ENCODE measurements at regions not wholly inside any gene's neighbourhood (a gene's known extent, or its start where the extent isn't known, plus 50 kb on each side); places are given as distances from the start of the nearest gene placed in this dataset.

DNA sequence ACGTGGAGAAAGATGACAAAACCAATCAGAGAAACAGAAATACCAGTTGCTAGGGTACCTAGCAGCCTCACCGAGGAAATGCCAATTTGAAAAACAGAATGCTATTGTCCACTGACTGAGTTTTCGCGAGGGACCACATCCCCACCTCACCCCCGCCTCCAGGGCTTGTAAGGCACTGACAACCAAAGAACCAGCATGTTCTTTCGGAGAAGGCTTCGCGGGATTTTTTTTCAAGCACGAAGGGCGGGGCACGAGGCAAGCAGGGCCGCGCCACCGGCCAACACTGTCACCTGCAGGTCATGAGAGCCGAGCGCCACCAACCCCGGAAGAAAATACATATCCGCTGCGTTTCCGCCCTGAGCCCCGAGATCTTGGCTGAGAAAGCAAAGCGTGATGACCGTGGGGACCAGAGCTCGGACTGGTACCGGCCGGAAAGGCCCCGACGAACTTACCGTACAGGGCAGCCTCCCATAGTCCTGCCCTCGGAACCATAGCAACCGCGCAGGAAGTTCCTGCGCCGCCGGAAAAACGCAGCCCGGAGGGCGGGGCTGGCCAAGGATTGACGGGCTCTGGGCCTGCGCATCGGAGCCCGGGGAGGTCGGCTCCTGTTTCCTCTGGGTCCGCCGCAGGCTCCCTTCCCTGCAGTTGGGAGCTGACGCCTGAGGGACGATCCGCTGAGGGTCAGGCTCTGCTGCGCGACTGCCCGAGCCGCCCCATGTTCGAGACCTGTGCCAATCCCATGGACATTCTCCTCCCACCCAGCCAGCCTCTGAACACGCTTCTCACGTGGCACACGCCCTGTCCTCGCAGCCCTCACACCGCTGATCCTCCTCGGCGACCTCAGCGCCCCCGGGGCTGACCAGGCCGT lies 59.2 kb upstream of the PAGE5 start:
- Histone ChIP-seq H2AK5ac (ENCODE audit: insufficient read length, low read length) (no peak overlapping the region), H3K14ac (ENCODE audit: insufficient read depth, low read length) (peak overlapping the region; percentile 44; the same call in 1 of the 2 replicates), H3K79me2 (ENCODE audit: insufficient read depth, low read length) (no peaks in the 10 kb centered on the region), H4K20me1 (ENCODE audit: control insufficient read depth, insufficient read depth, insufficient read length) (no peaks in the 10 kb centered on the region), H3T11ph (ENCODE audit: low read length) (no peak overlapping the region), H3K4me2 (ENCODE audit: insufficient read depth, insufficient read length, low read length) (peak overlapping the region; percentile 58), H3K18ac (ENCODE audit: insufficient read length, low read depth, low read length) (no peak overlapping the region), H3K56ac (ENCODE audit: insufficient read length, low read depth, low read length) (no peak overlapping the region), H3K27ac (ENCODE audit: insufficient read length, low read depth, low read length) (no peak overlapping the region), H4K8ac (replicated peaks; ENCODE audit: insufficient read length, low read depth, low read length) (no peak overlapping the region), H2BK12ac (ENCODE audit: insufficient read length, low read depth, low read length) (no peak overlapping the region), H3K9ac (ENCODE audit: extremely low read depth, insufficient read length, low read length) (peak overlapping the region; percentile 62), H2BK20ac (ENCODE audit: low read depth, low read length, poor library complexity, severe bottlenecking) (no peak overlapping the region), H3K4ac (ENCODE audit: low read depth, low read length) (no peak overlapping the region), H3K79me1 (ENCODE audit: insufficient read depth, low read depth, low read length, poor library complexity, severe bottlenecking) (no peaks in the 10 kb centered on the region), H3K23me2 (ENCODE audit: insufficient read length, low read depth, low read length, poor library complexity, severe bottlenecking) (no peaks in the 10 kb centered on the region), H3K9me3 (ENCODE audit: control insufficient read depth, low read depth, low read length) (peaks cover 21% of the 10 kb centered on the region), H3K4me1 (ENCODE audit: insufficient read depth, low read length) (no peaks in the 10 kb centered on the region), H2BK5ac (ENCODE audit: insufficient read length, low read length) (no peak overlapping the region), H2BK15ac (ENCODE audit: low read depth, low read length) (no peak overlapping the region), H2BK120ac (ENCODE audit: low read depth, low read length, poor library complexity, severe bottlenecking) (no peak overlapping the region), H3K23ac (ENCODE audit: insufficient read length, low read depth, low read length) (no peak overlapping the region), H3K27me3 (ENCODE audit: insufficient read depth, low read length) (no peaks in the 10 kb centered on the region), H2AFZ (ENCODE audit: low read length) (no peak overlapping the region), H4K5ac (ENCODE audit: insufficient read length, low read depth, low read length) (no peak overlapping the region), H4K91ac (ENCODE audit: insufficient read length, low read depth, low read length) (no peak overlapping the region)
- TF ChIP-seq, protein P1, sequence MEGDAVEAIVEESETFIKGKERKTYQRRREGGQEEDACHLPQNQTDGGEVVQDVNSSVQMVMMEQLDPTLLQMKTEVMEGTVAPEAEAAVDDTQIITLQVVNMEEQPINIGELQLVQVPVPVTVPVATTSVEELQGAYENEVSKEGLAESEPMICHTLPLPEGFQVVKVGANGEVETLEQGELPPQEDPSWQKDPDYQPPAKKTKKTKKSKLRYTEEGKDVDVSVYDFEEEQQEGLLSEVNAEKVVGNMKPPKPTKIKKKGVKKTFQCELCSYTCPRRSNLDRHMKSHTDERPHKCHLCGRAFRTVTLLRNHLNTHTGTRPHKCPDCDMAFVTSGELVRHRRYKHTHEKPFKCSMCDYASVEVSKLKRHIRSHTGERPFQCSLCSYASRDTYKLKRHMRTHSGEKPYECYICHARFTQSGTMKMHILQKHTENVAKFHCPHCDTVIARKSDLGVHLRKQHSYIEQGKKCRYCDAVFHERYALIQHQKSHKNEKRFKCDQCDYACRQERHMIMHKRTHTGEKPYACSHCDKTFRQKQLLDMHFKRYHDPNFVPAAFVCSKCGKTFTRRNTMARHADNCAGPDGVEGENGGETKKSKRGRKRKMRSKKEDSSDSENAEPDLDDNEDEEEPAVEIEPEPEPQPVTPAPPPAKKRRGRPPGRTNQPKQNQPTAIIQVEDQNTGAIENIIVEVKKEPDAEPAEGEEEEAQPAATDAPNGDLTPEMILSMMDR (conservative IDR thresholded peaks at IDR 0.05): peak; percentile 66
- H3K4me1 Mint-ChIP-seq: peaks cover 3 to 6% of the 10 kb centered on the region in 2 experiments; a peak in 2 of 4 replicates
- H3K36me3 Mint-ChIP-seq (ENCODE audit: insufficient read depth in 1 of 3, low read depth in 3 of 3): peaks cover 0 to 17% (median 8%) of the 10 kb centered on the region in 3 experiments; a peak in 3 of 7 replicates
- peak overlapping the region; percentile 83 to 89 for H3K4me3 Mint-ChIP-seq
- peaks cover 56 to 63% of the 10 kb centered on the region in 2 experiments for H3K9me3 Mint-ChIP-seq
- peak overlapping the region; percentile 70 to 95 (median 94); a peak in 3 of 7 replicates for H3K27ac Mint-ChIP-seq
- WGBS (ENCODE audit: extremely low coverage, insufficient read length, low lambda C conversion rate): no CpG with 5 or more reads among the region's 63 CpGs
- H3K27me3 Mint-ChIP-seq (ENCODE audit: low read depth): no peaks in the 10 kb centered on the region; the same call in none of the 2 replicates
- peak; percentile 87 for DNase-seq
